AG04450 (cell line): ENCODE measurements at regions not wholly inside any gene's neighbourhood (a gene's known extent, or its start where the extent isn't known, plus 50 kb on each side); places are given as distances from the start of the nearest gene placed in this dataset. TPM values are rescaled to one million over a fixed set of nuclear protein-coding genes. Genes with fewer than 3 reads are reported as not detected.

Source experiments
- CTCF ChIA-PET: fragments of 300-600, 350-600 bp; formaldehyde crosslinking; extraction: SDS; loops from one replicate; lab custom pipeline; 2022; ENCODE audit warnings: antibody characterized with exemption, inconsistent platforms; lab: Charles Lee
- POLR2A ChIA-PET: fragments of 350-600 bp; formaldehyde crosslinking; extraction: SDS; loops from one replicate; lab custom pipeline; 2021; ENCODE audit warnings: antibody characterized with exemption, inconsistent platforms; lab: Yijun Ruan, JAX
- DNase-seq: peaks from one replicate; pipeline ENCODE4 v3.0.0-alpha.2; 2011; ENCODE audit warnings: low read depth, low spot score
- H3K27ac ChIP-seq: one replicate; pipeline ENCODE4 v1.5.1; 2012; ENCODE audit warnings: low read depth, low read length, control low read depth
- H3K27me3 ChIP-seq: one replicate; pipeline ENCODE4 v1.6.0; 2012; ENCODE audit warnings: low read length; ENCODE audit not compliant: control insufficient read depth, insufficient read depth
- H3K4me3 ChIP-seq: 2 replicates; pipeline ENCODE4 v1.5.1; 2011; ENCODE audit warnings: mild to moderate bottlenecking, low read depth, low read length, control low read depth
- H3K9me3 ChIP-seq: 2 replicates; pipeline ENCODE4 v1.5.1; 2012; ENCODE audit warnings: low read length; ENCODE audit not compliant: control insufficient read depth, insufficient read depth
- CTCF ChIP-seq: IDR thresholded peaks from 2 replicates; pipeline ENCODE4 v1.5.1; 2011; ENCODE audit warnings: low read depth, low read length, control low read depth, inconsistent platforms
- small RNA-seq: library from RNA; depleted of rRNA; stranded (forward); fragments of <200 nt; gene quantifications from one replicate; pipeline ENCODE3, GENCODE V24; 2012; ENCODE audit warnings: low read depth; ENCODE audit not compliant: insufficient read length

DNA sequence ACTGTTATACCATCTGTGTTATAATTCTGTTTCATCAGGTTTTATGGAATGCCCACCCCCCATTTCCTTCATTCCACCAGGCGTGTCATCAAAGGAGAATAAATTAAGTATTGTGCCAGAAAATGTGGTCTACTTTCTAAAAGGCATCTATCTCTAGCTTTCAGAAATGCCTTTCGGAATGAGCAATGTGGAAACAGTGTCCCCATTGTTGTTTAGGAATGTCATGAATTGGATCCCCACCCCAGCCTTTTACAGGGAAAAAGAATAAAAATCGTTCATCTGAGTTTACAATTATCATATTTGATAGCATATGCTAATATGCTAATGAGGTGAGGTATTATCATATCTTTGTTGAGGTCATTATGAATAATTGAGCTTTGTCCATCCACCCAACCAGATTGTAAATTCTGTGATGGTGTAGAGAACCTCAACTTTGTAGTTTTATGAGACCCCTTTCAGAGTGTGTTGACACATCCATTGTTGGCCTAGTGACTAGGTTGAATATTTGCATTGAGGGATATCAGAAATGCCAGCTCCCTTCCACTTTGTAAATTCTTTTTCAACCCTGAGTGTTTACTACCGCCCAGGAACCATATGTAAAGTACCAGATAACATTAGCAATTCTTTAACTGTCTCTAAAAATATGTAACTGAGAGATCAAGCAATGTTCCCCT is 56.2 kb upstream of the CCDC160 start:
- H3K9me3 ChIP-seq = no peaks in the 10 kb centered on the region
- H3K27ac ChIP-seq = no peak overlapping the region
- ChIA-PET CTCF (no interaction called here), POLR2A (no interaction called here)
- no peak overlapping the region for H3K4me3 ChIP-seq
- no peak for DNase-seq
- TF ChIP-seq CTCF = no peak
- H3K27me3 ChIP-seq = peaks cover under 1% of the 10 kb centered on the region

DNA sequence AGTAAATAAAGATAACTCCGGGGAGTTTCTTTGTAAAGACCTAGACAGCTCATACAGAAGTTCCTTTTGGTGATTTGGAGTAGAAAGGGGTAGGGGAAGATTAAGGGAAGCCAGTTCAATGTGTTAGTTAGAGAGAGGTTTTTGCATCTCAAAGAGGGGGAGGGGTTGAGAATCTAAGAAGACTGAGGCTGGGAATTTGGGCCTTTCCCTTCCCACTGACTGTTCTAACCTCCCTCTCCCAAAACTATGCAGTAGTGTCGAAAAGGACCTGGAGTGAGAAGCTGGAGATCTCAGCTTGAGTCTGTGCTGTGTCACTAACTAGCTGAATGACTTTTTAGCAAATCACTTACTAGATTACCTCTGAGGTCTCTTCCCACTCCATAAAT is 55.7 kb upstream of the CCDC160 start:
- POLR2A ChIA-PET = no interaction called here
- Histone ChIP-seq H3K4me3 (no peak overlapping the region), H3K9me3 (no peaks in the 10 kb centered on the region), H3K27me3 (no peaks in the 10 kb centered on the region), H3K27ac (no peak overlapping the region)
- CTCF ChIA-PET = no interaction called here
- TF ChIP-seq CTCF = no peak
- DNase-seq = no peak

- no peak for DNase-seq
Observed at GRCh38 chrX:134183665-134184064, 53.3 kb upstream of the CCDC160 start.

DNA sequence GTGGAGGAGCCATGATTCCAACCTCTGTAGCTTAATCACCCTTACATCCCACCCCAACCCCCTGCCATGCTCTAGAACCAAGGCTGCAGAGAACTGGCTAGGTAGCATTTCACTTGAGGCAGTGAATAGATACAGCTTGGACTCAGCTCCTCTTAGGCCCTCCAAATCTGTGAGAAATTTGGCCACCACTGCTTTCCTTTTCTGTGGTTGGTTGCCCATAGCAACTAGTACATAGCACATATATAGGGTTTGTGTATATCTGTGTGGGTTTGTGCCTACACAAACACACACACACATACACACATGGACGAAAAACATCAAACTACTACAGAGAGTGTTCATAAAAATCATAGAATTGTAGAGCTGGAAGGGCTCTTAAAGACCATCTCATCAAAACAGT is 52.0 kb upstream of the CCDC160 start:
- no peak for DNase-seq
- Histone ChIP-seq H3K4me3 (no peak overlapping the region), H3K27me3 (no peaks in the 10 kb centered on the region), H3K27ac (no peak overlapping the region), H3K9me3 (no peaks in the 10 kb centered on the region)
- ChIA-PET POLR2A (no interaction called here), CTCF (no interaction called here)
- TF ChIP-seq CTCF = no peak

More at GRCh38 chrX:134183665-134184064, 53.3 kb upstream of the CCDC160 start:
- Histone ChIP-seq H3K4me3 (no peak overlapping the region), H3K27ac (no peak overlapping the region), H3K9me3 (no peaks in the 10 kb centered on the region), H3K27me3 (no peaks in the 10 kb centered on the region)
- POLR2A ChIA-PET = no interaction called here
- no peak for TF ChIP-seq CTCF
- CTCF ChIA-PET = no interaction called here

- no peak for TF ChIP-seq CTCF
- no peak for DNase-seq
- Histone ChIP-seq H3K27ac (no peak overlapping the region), H3K27me3 (no peaks in the 10 kb centered on the region), H3K9me3 (no peaks in the 10 kb centered on the region), H3K4me3 (no peak overlapping the region)
- POLR2A ChIA-PET = no interaction called here
- CTCF ChIA-PET = no interaction called here
Observed at GRCh38 chrX:134186362-134187121, 50.4 kb upstream of the CCDC160 start.

Small RNAs in the stretch of these regions (small RNA-seq; reads per million reads assigned to genes)
- gene RF00019 (not detected), gene TIMM8BP2 (not detected)
